ENCODE measurements at regions not wholly inside any gene's neighbourhood (a gene's known extent, or its start where the extent isn't known, plus 50 kb on each side); places are given as distances from the start of the nearest gene placed in this dataset.

- intact Hi-C loops (cut with micrococcal nuclease): no loop called here
- no peak overlapping the region for H3K9ac ChIP-seq (ENCODE audit: low read depth, low read length)
- no peak overlapping the region for H2BK20ac ChIP-seq (ENCODE audit: low read depth, low read length)
- no peak overlapping the region for H2AK5ac ChIP-seq (ENCODE audit: low read depth, low read length)
- no peak overlapping the region for H3K56ac ChIP-seq (ENCODE audit: extremely low read depth, insufficient read depth, low read length)
- H2BK15ac ChIP-seq (ENCODE audit: low read depth, low read length): no peak overlapping the region
- DNase-seq (no peak), ATAC-seq (ENCODE audit: low read depth) (no peak)
- no peak overlapping the region for H2AFZ ChIP-seq (replicated peaks; ENCODE audit: low read length, poor library complexity)
- no peaks in the 10 kb centered on the region for H3K27me3 ChIP-seq (ENCODE audit: control insufficient read depth, insufficient read depth, low read length)
- no peak overlapping the region for H4K91ac ChIP-seq (ENCODE audit: insufficient read depth, low read depth, low read length)
- H3K9me1 ChIP-seq (ENCODE audit: insufficient read depth, low read length): no peaks in the 10 kb centered on the region
- H3K9me3 ChIP-seq (ENCODE audit: control insufficient read depth, insufficient read depth, low read length): no peaks in the 10 kb centered on the region
- H3K4me1 ChIP-seq (ENCODE audit: control insufficient read depth, insufficient read depth, low read length): no peaks in the 10 kb centered on the region
- no peaks in the 10 kb centered on the region for H3K79me1 ChIP-seq (ENCODE audit: low read depth in 1 of 2, low read length in 2 of 2)
- ChIA-PET POLR2A (ENCODE audit: unreplicated experiment) (no interaction called here), CTCF (no interaction called here)
- no peak overlapping the region for H3K18ac ChIP-seq (ENCODE audit: low read depth, low read length)
- dilution Hi-C loops (cut with HindIII; ENCODE audit: low sequenced_read_pairs, unreplicated experiment): no loop called here
- H2AK9ac ChIP-seq (replicated peaks; ENCODE audit: low read depth, low read length, poor library complexity): no peak overlapping the region
- no peak overlapping the region for H3K27ac ChIP-seq (ENCODE audit: insufficient read depth, low read length)
- H3K23ac ChIP-seq (ENCODE audit: low read depth, low read length): no peak overlapping the region
- no peak overlapping the region for H2BK120ac ChIP-seq (ENCODE audit: low read depth, low read length)
- H3K36me3 ChIP-seq (ENCODE audit: control insufficient read depth, insufficient read depth, low read length): no peaks in the 10 kb centered on the region
- in situ Hi-C loops (cut with MboI; ENCODE audit: low sequenced_read_pairs): no loop called here
- H3K4me2 ChIP-seq (ENCODE audit: low read depth, low read length): no peak overlapping the region
- no peak overlapping the region for H3K14ac ChIP-seq (replicated peaks; ENCODE audit: low read depth, low read length)
- H4K20me1 ChIP-seq (ENCODE audit: insufficient read depth, low read length): no peaks in the 10 kb centered on the region
- WGBS, 2 experiments (ENCODE audit: extremely low coverage in 2 of 2, insufficient read length in 1 of 2): no CpG with 5 or more reads among the region's 6 CpGs
- H4K5ac ChIP-seq (ENCODE audit: low read depth, low read length): no peak overlapping the region
- no peak overlapping the region for H3K4me3 ChIP-seq (ENCODE audit: insufficient read depth, low read depth, low read length)
- TF ChIP-seq CEBPB (IDR thresholded peaks at IDR 0.05; ENCODE audit: low read depth, low read length) (no peak), RFX5 (IDR thresholded peaks at IDR 0.05; ENCODE audit: low read depth, low read length) (no peak), NFE2L2 (IDR thresholded peaks at IDR 0.05; ENCODE audit: low read depth, low read length) (no peak), FOS (IDR thresholded peaks at IDR 0.05; ENCODE audit: low read depth, low read length) (no peak), RCOR1 (IDR thresholded peaks at IDR 0.05; ENCODE audit: insufficient replicate concordance, low read length) (no peak), MAZ (IDR thresholded peaks at IDR 0.05; ENCODE audit: borderline replicate concordance, low read depth, low read length) (no peak), RAD21 (IDR thresholded peaks at IDR 0.05; ENCODE audit: low read length) (no peak), CHD1 (IDR thresholded peaks at IDR 0.05; ENCODE audit: low read depth, low read length) (no peak), MXI1 (IDR thresholded peaks at IDR 0.05; ENCODE audit: borderline replicate concordance, low read depth, low read length) (no peak), SMC3 (IDR thresholded peaks at IDR 0.05; ENCODE audit: low read depth, low read length) (no peak), MAFK (IDR thresholded peaks at IDR 0.05; ENCODE audit: low read depth, low read length) (no peak), BHLHE40 (IDR thresholded peaks at IDR 0.05; ENCODE audit: low read depth, low read length) (no peak)
- TF ChIP-seq, protein P1, sequence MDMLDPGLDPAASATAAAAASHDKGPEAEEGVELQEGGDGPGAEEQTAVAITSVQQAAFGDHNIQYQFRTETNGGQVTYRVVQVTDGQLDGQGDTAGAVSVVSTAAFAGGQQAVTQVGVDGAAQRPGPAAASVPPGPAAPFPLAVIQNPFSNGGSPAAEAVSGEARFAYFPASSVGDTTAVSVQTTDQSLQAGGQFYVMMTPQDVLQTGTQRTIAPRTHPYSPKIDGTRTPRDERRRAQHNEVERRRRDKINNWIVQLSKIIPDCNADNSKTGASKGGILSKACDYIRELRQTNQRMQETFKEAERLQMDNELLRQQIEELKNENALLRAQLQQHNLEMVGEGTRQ (IDR thresholded peaks at IDR 0.05; ENCODE audit: low read depth, low read length): no peak
- no TSS peak for BruUV-seq (replicated peaks)
- no peak overlapping the region for H2BK5ac ChIP-seq (ENCODE audit: low read depth, low read length, poor library complexity, severe bottlenecking)
- H4K8ac ChIP-seq (ENCODE audit: low read depth in 2 of 2, low read length in 2 of 2): no peak overlapping the region
- no peak overlapping the region for H3K4ac ChIP-seq (ENCODE audit: low read depth, low read length)
These were observed 857.8 kb upstream of the FAT3 start for GRCh38 chr11:91366816-91367215.

Data from IMR-90 (cell line).